ENCODE measurements at regions not wholly inside any gene's neighbourhood (a gene's known extent, or its start where the extent isn't known, plus 50 kb on each side); places are given as distances from the start of the nearest gene placed in this dataset.
"Not testable (repeated sequence)": the region's sequence is repeated elsewhere in the genome, so short reads cannot be mapped to it uniquely, and the experiment has no call there.

DNA sequence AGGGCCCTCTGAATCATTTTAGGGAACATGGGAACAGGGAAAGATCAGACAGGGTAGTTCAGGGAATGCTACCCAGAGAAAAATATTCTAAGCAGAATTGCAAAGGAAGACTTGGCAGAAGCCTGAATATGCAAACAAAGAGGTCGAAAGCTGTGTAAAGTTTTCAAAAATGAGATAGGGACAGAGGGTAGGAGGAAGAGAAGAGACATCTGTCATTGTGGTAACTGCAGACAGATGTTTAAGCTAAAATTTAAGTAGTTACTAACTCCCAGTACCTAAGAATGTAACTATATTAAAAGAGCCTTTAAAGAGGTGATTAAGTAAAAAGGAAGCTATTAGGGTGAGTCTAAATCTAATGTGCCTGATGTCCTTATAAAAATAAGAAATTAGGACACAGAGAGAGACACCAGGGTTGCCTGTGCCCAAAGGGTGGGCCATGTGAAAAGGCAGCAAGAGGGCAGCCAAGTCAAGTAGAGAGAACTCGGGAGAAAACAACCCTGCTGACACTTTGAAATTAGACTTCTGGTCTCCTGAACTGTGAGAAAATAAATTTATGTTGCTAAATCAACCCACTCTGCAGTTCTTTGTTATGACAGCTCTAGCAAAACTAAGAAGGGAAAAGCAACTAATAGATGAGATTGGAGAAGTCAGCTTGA is 1647.4 kb upstream of the C9orf72 start:
- DNase-seq (ENCODE audit: low read depth) = no peak

DNA sequence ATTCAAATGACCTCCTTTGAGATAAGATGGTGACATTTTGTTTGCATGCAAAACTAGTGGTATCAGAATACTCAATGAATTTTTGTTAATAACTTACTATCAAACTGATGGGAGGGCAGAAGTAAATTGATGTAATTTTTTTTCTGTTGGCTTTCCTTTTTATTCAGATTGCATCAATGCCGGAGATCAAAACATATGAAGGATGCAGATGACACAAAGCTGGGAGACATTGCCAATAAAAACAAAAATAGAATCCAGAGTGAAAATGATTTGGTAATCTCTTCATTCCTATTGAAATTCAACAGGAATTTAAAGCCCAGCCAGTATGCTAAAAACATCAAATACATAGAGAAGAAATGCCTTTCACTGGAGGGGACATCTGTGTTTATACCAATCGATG is 1655.3 kb upstream of the C9orf72 start:
- no peak for DNase-seq (ENCODE audit: low read depth)

DNA sequence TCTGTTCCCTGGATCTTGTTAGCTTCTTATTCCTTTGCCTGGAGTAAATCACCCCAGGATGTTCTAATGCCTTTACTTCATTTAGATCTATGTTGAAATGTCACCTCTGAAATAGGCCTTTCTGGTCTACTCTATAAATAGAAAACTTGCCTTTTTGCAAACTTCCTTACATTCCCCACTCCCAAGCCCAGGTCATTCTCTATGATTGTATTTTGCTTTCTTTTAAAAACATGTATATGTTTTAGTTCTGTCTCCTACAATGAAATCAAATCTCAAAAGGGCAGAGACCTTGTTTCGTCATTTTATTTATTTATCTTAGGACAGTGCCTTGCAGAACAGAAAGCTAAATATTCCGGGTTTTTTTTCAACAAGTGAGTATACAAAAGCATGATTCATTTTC is 1657.7 kb upstream of the C9orf72 start:
- no peak for DNase-seq (ENCODE audit: low read depth)

DNA sequence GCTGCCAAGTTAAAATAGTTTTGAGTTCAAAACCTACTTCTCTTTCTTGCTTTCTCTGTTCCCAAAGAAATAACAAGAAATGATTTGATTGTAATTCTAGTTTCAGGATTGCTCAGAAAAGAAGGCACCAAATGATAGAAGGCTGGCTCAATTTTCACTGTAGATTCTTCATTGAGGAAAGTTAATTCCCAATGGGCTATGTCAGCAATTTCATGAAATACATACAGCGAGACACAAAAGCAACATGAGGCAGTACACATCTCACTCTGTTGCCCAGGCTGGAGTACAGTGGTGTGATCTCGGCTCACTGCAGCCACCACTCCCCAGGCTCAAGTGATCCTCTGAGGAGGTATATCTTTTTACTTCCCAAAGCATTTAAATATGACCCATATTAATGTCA is 1659.9 kb upstream of the C9orf72 start:
- no peak for DNase-seq (ENCODE audit: low read depth)

DNA sequence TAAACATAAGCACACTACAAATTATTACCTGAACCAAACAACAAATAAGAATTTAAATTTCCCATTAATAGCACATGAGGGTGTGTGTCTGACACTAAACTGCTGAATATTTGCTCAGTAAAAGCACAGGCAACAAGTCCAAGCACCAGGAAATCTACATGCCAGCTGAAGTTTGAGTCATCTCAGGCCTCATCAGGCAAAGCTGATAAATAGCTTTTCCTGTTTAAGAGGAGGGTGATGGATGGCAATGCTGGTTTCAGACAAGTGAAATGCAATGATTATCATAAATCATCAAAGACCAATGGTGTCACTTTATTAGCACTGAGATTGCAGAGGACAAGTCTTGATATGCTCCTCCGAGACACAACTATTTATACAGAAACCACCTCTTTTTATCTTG is 1668.0 kb upstream of the C9orf72 start:
- DNase-seq (ENCODE audit: low read depth) = no peak

DNA sequence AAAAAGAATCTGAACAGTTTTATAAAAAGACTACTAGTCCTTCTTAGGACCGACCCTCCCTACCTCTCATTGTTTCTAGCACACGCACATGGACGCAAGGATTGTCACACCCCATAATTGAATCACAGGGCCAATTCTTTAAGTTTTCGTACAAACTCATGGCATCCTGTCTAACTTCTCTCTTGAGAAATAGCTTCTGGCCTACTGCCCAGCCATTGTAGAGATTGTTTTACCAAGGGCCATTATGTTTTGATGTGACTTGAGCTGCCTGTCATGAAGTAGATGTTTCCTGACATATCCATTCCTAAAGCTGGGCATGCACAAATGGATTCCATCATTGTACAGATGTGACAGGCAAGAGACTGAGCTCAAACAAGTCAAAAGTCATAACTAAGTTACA is 1672.1 kb upstream of the C9orf72 start:
- DNase-seq (ENCODE audit: low read depth) = no peak

DNA sequence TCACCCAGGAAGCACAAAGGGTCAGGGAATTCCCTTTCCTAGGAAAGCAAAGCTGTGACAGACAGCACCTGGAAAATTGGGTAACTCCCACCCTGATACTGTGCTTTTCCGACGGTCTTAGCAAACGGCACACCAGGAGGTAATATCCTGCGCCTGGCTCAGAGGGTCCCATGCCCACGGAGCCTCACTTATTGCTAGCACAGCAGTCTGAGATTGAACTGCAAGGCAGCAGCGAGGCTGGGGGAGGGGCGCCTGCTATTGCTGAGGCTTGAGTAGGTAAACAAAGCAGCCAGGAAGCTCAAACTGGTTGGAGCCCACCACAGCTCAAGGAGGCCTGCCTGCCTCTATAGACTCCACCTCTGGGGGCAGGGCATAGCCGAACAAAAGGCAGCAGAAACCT is 1697.1 kb upstream of the C9orf72 start:
- not testable (repeated sequence) for DNase-seq (ENCODE audit: low read depth)

DNA sequence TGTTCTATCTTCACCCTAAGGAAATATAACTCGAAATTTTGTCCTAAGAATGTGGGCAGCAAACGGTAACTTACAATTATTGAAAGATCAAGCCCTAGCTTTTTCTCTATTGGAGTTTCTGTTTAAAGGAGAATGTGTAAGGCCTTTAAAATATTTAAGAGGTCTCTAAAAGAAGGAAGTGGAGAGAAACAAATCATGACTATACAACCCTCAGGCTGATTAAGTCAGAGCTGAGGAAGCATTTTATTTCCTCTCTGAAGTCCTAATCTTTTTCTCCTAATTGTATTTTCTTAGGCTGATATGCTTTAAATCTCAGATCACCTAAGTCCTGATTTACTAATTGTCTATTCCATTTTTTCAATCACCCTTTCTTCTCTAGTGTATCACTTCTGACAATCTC is 1708.8 kb upstream of the C9orf72 start:
- no peak for DNase-seq (ENCODE audit: low read depth)

DNA sequence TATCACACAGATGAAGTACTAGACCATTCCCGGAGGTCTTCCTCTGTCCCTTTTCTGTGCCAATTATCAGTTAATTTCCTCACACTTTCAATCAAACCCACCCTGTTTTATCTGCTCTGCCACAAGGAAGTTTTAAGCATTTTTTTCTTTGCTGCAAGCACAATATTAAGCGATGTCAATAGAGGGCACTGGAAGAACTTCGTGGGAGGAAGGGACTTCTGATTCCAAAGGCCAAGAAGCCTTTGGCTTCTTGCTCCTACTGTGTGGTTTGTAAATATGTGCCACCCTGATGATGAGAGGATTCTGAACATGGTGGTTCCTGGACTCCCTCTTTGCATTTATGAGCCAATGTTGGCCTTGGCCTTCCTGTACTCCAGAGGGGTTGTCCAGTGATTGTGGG is 1712.5 kb upstream of the C9orf72 start:
- no peak for DNase-seq (ENCODE audit: low read depth)

DNA sequence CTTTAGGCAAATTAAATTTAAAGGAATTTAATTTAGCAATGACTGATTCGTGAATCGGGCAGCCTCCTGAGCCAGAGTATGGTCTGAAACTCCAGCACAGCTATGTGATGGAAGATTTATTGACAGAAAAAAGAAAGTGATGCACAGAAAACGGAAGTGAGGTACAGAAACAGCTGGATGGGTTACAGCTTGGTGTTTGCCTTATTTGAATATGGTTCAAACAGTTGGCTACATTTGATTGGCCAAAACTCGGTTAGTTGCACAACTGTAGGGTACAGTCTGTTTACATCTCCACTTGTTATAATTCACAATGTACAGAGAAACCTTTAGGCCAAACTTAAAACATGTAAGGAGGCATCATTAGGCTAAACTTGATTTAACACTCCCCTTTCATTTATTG is 1716.1 kb upstream of the C9orf72 start:
- DNase-seq (ENCODE audit: low read depth) = no peak

DNA sequence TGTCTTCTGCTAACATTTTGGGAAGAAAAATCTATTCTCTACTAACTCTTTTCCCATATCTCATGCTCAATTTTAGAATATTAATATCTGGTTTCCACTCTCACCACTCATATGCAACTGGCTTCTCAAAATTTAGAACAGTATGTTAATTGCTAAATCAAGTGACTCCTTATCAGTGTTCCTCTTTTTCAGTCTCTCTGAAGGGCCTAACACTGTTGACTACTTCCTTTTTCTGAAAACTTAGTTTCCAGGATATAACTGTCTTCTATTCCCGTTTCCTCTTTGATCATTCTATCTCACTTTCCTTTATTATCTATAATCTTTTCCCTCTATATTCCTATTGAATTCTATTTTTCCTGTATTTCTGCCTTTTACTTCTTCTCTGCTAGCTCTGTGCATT is 1717.2 kb upstream of the C9orf72 start:
- no peak for DNase-seq (ENCODE audit: low read depth)

DNA sequence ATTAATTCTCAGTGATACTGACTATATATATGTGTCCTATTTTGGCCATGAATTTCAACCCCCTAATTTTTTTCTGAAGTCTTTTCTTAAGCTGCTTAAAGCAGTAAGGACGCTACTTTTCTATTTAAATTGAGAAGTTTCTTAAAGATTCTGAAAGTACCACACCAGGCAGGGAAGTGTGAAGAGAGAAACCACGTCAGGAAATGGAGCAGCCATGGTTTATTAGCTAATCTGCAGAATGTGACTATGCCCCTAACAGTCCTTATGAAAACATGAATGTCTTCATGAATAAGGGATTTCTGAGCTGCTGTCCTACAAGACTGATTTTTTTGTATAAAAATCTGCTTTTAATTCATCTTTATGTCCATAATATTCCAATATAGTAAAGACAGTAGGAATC is 1724.3 kb upstream of the C9orf72 start:
- DNase-seq (ENCODE audit: low read depth) = no peak

DNA sequence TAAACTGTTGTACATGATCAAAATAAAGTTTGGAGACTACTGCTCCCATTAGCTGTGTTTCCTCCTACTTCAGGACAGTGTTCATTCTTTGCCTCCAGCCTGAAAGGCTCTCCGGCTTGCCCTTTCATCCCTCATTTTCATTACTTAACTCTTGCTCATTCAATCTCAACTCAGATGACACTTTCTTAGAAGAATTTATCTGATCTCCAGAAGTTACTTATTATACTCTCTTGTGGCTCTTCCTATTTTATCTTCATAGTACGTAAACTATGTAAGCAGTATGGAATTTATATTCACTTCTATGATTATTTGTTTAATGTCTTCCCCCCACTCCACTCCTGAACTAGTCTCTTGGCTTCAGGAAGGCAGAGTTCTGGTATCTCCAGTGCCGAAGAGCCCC is 1737.9 kb upstream of the C9orf72 start:
- DNase-seq (ENCODE audit: low read depth) = no peak

DNA sequence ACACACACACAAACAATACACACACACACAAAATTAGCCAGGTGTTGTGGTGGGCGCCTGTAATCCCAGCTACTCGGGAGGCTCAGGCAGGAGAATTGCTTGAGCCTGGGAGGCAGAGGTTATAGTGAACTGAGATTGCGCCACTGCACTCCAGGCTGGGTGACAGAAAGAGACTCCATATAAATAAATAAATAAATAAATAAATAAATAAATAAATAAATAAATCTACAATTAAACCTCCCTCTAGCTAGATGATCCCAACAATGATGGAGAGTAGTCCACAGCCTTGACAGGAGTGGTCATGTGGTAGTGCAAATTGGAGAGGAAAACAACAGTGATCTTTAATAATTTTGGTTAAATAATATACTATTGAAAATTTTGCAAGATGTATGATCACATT is 1739.0 kb upstream of the C9orf72 start:
- DNase-seq (ENCODE audit: low read depth) = no peak

DNA sequence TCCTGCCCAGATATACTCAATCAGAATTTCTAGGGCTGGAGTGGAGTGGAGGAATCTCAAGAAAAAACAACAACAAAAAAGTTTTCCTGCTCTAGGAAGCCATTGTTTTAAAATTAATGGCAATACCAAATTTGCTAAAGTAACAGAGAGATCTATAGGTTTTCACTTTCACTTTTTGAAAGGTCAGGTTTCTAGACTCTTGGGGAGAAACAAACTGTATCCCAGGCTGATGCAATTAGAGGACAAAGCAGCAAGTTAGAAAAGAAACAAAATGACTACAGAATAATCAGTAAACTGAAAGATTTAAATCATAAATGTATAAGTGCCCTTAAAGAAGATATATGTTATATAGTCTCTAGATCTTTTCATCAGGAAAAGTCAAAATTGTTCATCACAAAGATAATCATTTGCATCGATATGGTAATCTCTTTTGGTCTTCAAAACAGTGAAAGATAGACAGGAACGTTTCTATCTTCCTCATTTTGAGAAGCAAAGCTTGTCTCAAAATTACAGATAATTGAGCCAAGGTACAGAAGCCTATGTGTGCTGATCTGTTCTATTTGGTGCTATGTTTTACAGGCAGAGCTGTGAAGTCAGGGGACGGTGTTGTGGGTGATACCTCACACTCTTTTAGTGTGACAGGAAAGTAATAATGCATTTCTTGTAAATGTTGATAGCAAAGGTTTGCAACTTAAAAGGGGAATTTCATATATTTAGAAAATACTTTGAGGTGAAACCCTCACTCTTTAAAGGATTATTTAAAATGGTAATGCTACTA is 1746.6 kb upstream of the C9orf72 start:
- no peak for DNase-seq (ENCODE audit: low read depth)

DNA sequence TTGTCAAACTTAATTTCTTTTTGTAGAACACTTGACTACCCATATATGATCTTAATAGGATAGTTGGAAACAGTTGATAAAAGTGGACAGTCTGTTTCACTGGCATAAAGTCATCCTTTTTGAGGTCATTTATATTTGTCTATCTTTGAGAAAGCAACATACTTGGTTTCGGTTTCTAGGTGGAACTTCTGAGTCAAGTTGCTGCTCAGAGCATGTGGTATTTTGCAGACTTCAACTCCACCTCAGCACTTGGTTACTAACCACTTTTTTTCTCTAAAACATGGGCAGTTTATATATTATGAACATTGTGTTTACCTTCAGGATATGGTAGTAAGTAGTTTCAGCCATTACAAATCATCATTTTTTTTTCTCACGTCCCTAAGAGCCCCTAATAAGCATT is 1749.0 kb upstream of the C9orf72 start:
- DNase-seq (ENCODE audit: low read depth) = no peak

DNA sequence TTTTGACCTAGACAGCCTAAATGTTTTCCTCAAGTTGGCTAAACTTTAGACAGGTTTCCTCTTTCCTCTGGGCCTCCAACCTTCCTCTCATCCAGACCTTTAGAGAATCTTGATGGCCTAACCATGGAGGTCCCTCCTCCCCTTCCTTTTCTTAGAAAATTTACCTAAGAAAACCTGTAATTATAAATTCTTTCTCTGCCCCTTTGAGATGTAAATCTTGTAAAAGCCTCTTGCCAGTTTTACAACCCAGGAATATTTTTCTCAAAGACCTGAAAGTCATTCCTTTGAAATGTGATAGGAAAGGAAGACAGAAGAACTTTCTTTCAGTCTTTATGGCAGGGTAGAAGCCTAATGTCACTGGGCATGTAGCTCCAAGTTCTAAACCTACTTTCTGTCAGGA is 1752.6 kb upstream of the C9orf72 start:
- DNase-seq (ENCODE audit: low read depth) = no peak

DNA sequence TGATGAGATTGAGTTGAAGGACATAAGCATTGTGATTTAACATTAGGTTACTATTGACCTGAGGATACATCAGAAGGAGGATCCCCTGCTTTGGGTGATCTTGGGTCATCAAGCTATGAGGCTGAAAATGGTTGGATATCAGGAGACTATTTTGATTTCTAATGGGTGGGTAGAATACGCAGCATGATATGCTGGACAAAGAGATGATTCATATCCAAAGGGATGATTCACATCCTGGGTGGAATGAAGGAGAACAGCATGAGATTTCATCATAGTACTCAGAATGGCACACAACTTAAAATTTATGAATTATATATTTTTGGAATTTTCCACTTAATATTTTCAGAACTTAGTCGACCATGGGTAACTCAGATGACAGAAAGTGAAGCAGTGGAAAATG is 1759.5 kb upstream of the C9orf72 start:
- DNase-seq (ENCODE audit: low read depth) = no peak

DNA sequence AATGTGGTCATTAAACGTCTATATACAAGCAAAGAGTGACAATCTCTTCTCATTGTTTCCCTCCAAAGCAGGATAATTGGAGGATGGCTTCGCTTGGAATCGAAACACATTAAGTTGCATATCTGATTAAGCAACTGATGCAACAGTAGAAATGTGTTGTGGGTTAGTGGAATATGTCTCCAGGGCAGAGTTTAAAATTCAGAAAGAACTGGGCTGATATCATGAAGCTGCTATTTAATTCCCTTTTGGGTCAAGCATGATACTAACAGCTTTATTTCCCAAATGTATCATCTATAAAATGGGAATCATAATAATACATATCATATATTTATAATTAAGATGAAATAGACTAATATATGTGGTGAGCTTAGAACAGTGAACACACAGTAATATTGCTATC is 1763.0 kb upstream of the C9orf72 start:
- DNase-seq (ENCODE audit: low read depth) = no peak

DNA sequence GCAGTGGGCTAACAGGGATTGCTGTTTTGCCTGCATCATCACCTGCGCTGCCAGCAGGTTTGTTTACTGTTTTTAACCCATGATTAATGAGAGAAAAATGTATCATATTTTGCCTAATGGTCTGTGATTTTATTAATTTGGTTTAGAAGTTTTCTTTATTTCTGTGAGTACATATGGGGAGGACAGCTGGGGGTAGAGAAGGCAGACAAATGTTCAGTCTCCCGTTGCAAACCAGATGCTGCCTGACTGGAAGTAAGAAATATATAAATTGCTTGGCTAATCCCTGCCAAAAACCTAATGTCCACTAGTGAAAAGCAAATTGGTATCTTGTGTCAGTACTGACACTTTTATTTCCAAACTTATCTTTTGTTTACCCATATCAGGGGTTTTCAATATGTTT is 1766.1 kb upstream of the C9orf72 start:
- no peak for DNase-seq (ENCODE audit: low read depth)

DNA sequence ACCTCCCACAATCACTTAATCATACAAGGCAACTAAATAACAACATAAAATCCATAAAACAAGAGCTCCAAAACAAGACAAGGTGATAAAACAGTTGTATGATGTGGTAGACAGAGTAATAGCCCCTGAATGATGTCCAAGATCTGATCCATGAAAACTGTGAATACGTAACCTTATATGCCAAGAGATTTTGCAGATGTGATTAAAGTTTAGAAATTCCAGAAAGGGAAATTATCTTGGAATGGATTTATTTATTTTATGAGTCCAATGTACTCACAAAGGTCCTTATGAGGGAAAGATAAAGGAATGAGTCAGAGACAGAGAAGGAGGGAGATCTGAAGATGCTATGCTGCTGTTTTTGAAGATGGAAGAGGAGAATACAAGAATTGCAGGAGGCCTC is 1775.7 kb upstream of the C9orf72 start:
- no peak for DNase-seq (ENCODE audit: low read depth)

DNA sequence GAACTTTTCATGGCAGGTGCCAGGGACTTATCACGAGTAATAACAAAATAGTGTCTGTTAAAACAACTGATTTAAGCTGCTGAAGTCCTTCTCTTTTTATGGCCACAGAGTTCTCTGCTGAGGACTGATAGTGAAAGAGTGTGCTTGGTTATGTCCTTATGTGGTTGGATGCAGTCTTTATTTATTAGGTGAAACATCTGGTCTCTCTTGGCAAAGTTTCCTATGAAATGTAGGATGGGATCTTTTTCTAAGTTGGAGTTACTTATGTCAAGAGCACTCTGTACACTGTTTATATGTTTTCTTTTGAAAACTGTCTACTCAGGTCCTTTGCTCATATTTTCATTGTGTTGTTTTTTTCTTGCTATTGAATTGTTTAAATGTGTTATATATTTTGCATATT is 1816.1 kb upstream of the C9orf72 start:
- no peak for DNase-seq (ENCODE audit: low read depth)

DNA sequence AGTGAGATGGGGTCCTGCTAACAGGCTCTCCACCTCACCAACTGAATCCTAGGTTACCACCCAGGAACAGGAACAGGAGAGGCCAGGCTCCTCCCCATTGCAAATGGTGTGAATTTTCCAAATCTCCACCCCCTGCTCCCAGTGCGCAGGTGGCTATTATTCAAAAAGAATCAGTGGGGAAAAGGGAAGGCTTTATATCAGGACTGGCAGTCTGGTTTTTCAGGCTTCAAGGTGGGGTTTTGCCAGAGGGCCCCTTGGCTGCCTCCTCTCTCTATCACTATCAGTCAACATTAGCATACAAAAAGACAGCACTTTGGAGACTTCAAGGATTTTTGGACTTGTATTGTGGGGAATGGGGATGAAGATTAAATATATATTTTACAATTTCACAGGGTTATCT is 1817.6 kb upstream of the C9orf72 start:
- no peak for DNase-seq (ENCODE audit: low read depth)

DNA sequence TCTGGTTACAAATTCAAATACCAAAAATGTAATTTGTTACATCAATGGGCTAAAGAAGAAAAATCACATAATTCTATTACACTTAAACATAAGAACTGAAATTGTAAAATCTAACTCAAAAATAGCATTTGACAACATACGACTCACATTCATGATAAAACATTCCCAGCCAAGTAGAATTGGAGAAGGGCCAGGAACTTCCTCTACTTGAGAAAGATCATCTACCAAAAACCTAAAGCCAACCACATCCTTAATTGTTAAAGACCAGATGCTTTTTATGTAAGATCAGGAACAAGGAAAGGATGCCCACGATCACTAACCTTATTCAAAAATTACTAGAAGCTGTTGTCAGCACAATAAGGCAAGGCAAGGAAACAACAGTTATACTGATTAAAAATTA is 1819.8 kb upstream of the C9orf72 start:
- no peak for DNase-seq (ENCODE audit: low read depth)
